ENCODE measurements at regions not wholly inside any gene's neighbourhood (a gene's known extent, or its start where the extent isn't known, plus 50 kb on each side); places are given as distances from the start of the nearest gene placed in this dataset.

DNA sequence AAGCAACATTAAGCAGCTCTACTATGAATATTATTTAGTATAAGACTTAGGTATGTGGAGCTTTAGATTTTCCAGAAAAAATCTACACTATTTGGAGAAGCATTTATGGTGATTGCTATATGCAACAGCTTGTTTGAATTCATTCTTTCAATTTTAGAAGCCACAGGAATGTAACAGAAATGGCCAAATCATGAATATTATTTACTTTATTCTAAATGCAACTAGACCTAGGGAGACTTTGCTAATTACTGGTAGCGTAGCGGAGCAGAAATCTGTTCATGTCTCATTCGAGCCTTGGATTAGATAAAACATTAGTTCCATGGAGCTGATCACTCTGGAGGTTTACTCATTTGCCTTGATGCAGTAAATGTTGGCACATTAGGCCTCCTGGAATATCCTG, 290.2 kb downstream of the ZNF608 start:
- DNase-seq: no peak

GRCh38 chr5:124454081-124454480, 292.4 kb downstream of the ZNF608 start:
- no peak for DNase-seq

GRCh38 chr5:124453221-124454051, 293.0 kb downstream of the ZNF608 start:
- DNase-seq: no peak

DNA sequence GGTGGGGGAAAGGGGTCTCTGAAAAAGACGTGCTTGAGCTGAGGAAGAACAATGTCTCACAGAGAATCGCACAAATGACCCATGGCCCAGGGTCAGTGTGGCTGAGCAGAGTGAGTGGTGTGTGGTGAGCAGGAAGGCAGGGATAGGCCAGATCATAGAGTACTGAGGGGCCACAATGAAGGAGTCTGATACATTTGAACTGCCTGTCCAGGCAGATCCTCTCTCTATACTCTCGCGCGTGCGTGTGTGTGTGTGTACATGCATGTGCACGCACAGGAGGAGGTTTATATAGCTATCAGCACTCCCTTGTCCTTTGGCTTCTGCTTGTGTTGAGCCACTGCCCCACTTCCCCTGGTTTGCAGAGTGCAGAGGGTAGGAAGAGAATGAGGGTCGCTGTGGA, 294.0 kb downstream of the ZNF608 start:
- DNase-seq: no peak

DNA sequence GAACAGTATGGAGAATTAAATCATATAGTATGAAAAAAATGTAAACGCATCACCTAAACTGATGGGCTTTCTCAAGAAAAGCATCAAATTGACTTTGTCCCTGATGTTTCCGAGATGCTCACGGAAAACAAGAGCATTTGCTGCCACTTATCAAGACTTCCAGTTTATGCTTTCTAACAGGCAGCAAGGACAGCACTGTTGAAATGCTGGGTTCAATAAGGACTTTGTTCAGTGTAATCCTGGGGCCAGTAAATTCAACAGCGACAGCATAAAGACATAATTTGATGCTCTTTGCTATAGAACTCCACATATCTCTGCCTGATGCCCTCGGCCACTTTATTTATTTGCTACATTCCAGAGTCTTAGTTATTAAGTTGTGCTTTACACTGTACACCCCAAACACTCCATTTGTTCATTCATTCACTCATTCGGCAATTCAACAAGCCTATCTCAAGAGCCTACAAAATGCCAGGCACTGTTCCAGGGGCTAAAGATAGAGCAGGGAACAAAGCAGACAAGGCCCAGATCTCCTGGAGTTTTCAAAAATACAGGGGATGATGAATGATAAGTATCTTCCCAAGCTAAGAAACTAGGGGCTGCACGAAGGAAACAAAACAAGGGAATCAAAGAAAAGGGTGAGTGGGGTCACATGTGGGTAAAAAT, 294.6 kb downstream of the ZNF608 start:
- no peak for DNase-seq

DNA sequence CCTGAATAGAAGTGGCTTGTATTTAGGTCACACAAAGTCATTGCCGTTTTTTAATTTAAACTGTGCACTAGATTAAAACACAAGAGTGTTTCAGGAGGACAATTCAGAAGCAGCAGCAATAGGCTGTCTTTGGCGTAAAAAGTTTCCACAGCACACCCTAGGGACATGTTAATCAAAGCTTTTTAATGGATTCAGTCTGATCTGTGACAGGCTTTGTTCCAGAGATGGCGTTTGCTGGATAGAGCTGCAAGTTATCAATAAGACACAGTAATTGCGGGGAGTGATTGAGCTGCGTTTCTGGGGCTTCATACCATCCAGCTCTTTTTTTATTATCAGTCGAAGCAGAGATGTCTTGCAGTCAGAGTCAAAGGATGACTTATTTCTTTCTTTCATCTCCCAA, 300.3 kb downstream of the ZNF608 start:
- DNase-seq: no peak

- DNase-seq: no peak
Measured at GRCh38 chr5:124445070-124445619, 301.3 kb downstream of the ZNF608 start.

DNA sequence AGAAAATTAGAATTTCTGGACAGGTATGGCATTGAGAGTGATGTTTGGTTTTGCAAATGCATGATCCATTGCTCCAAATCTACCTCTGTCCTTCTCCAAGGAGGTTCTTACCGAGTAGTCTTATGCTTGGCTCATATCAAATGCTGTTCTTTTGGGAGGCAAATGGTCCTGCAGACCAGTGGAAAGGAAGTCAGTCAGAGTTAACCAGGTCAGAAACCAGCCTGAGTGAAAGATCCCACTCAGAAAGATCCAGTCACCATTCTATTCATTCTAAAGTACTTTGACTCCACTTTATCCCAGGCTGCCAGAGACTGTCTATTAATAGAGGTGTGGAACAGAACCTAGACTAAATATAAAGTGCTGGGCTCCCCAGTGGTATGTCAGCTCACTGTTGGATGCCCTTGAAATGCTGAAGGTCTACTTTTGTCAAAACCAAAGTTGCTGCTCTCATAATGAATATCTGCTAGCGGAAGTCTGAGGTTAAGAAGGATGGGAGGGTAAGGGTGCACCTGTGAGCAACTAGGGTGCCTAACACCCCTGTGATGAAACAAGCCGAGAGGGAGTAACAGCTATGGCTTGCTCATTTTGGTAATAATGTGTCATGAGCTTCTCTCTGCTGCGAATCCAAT, 302.2 kb downstream of the ZNF608 start:
- DNase-seq: no peak

DNA sequence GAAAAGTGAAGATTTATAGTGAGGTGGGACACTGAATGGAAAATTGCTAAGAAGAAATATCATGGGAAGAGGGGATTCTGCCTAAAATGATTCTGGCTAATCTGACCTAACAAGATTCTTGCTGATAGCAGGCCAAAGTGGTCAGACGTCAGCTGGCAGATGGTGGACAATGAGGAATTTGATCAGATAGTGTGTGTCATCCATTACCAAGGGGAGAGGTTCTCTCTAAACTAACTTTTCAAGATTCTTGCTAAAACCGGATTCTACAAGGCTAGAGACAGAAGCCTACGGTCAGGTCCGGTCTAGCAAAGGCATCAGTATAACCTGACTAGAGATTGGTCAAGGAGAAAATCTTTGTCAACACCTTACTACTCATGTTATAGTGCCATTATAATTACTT, 306.0 kb downstream of the ZNF608 start:
- DNase-seq: no peak

- no peak for DNase-seq
Measured at GRCh38 chr5:124439609-124440008, 306.8 kb downstream of the ZNF608 start.

- DNase-seq: peak; percentile 88
Measured at GRCh38 chr5:124438903-124439281, 307.5 kb downstream of the ZNF608 start.

DNA sequence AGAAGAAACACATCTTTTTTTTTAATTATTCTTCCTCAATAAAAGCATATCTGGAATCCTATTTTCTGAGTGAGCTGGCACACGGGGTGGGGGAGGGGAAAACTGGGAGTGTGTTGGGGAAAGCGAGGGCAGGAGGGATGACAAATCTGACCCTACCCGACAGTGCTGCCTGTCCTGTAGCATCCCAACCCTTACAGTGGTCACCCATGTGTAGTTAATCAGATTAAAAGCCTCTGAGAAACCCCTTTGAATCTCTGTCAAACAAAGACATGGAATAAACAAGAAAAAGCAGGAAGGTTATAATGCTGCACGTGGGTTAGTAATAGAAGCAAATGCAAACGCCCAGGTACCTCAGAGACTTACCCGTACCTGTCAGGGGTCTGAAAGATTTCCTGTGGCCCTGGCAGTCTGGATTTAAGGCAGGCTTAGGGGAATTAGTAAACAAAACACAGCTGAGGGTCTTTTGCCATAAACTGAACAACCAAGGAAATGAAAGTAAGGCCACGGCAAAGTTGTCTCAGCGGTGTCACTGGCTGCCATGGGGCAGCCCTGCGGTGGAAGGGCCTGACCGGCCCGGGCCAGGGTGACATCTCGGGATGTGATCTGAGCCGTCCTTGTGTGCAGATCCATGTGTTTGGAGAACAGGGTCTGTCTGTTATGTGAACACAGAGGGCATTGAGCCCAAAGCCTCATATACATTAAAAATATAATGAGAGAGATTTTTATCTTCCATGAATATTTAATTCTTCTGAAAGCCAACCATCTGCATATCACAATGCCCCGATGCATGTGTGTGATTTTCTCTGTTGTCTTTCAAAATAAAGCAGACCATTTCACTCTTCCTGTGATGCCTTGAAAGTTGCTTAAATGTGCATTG, 308.2 kb downstream of the ZNF608 start:
- DNase-seq: no peak

DNA sequence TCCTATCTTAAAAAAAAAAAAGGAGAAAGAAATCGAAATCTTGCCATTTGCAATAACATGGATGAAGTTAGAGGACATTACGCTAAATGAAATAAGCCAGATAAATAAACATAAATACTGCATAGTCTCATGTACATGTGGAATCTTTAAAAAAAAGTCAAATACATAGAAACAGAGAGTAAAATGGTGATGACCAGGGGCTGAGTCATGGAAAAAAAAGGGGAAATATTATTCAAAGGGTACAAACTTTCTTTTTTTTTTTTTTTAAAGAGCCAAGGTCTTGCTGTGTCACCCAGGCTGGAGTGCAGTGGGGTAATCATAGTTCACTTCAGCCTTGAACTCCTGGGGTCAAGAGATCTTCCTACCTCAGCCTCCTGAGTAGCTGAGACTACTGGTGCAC, 310.1 kb downstream of the ZNF608 start:
- DNase-seq: no peak

DNA sequence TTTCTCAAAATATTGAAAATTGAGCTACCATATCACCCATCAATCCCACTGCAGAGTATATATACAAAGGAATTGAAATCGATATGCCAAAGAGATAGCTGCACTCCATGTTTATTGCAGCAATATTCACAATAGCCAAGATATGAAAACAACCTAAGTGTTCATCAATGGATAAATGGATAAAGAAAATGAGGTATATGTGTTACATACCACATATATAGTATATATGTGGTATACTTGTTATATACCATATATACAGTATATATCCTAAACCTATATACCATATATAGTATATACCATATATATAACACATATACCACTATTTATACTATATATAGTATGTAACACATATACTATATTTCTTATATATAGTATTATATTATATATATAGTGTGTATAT, 313.3 kb downstream of the ZNF608 start:
- no peak for DNase-seq

DNA sequence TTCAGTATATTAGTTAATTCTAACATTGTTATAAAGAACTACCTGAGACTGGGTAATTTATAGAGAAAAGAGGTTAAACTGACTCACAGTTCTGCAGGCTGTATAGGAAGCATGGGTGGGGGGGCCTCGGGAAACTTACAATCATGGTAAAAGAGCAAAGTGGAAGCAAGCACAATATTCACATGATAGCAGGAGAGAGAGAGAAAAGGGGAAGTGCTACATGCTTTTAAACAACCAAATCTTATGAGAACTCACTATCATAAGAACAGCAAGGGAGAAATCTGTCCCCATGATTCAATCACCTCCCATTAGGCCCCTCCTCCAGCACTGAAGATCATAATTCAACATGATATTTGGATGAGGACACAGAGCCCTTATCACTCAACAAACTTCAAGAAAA, 324.9 kb downstream of the ZNF608 start:
- DNase-seq: no peak

- no peak for DNase-seq
Measured at GRCh38 chr5:124420952-124421351, 325.5 kb downstream of the ZNF608 start.

- no peak for DNase-seq
Measured at GRCh38 chr5:124419531-124419930, 326.9 kb downstream of the ZNF608 start.

- DNase-seq: no peak
Measured at GRCh38 chr5:124418390-124418789, 328.0 kb downstream of the ZNF608 start.

DNA sequence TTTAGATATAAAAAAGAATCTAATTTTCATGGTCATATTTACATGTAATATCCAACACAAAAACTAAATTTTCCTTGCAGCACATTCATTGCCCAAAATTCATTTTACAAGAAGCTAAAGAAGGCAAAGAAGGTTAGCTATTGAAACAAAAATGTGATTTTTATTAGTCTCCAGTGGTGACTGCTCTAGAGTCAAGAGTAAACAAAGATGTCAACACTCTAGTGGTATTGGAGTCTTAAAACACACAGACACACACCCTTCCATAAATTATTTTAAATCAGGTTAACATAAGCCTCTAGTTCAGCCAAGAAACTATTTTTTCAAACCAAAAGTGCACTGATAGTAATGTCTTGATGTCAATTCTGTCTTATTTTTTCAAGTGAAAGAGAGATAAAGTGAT, 329.2 kb downstream of the ZNF608 start:
- no peak for DNase-seq

DNA sequence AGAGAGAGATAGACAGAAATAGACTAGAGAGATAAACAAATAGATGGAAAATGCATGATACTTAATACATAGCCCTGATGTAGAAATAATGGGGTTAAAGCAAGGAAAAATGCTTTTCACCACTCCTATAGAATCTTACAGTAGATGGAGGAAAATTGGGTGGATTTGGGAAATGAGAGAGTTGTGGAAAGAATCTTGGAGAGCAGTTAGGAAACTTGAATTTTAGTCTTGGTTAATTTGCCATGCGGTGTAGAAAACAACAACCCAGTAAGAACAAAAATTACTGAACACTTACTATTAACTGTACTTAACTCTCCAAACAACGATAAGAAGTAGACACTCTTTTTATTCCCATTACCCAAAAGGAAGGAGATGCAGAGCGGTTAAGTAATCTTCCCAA, 329.8 kb downstream of the ZNF608 start:
- DNase-seq: no peak

GRCh38 chr5:124414973-124415372, 331.5 kb downstream of the ZNF608 start:
- no peak for DNase-seq

GRCh38 chr5:124410539-124411488, 335.6 kb downstream of the ZNF608 start:
- no peak for DNase-seq
